Fibroblast of skin of left quadriceps (primary cell): ENCODE measurements at regions not wholly inside any gene's neighbourhood (a gene's known extent, or its start where the extent isn't known, plus 50 kb on each side); places are given as distances from the start of the nearest gene placed in this dataset.
A peak's percentile ranks its signal among the peaks of the same experiment; 100 is the strongest.
"Not testable (repeated sequence)": the region's sequence is repeated elsewhere in the genome, so short reads cannot be mapped to it uniquely, and the experiment has no call there.

Experiments
- DNase-seq, 2 experiments: peaks; one replicate each; pipeline ENCODE4 v3.0.0-alpha.2; 2013; ENCODE audit warnings: low read depth in 2 of 2

DNA sequence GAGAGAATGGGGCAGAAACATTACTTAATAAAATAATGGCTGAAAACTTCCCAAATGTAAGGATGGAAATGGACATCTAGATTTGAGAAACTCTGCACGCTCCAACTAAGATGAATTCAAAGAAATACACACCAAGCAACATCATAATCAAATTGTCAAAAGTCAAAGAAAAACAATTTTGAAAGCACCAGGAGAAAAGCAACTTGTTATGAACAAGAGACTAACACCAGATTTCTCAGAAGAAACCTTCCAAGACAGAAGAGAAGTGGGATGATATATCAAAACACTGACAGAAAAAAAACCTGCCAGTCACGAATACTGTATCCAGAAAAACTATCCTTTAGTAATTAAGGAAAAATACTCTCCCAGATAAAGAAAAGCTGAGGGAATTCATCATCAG, 208.6 kb upstream of the SAMSN1 start:
- no peak for DNase-seq

DNA sequence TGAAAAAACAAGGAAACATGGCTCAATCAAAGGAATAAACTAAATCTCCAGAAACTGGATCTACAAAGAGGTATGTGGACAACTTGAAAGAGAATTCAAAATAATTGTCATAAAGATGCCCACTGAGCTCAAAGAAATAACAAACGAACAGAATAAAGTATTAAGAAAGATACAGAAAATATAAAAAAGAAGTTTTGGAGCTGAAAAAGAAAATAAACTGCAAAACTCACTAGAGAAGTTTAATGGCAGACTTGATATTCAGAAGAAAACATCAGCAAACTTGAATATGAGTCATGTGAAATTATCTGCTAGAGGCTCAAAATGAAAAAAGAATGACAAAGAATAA, 208.1 kb upstream of the SAMSN1 start:
- DNase-seq = no peak

DNA sequence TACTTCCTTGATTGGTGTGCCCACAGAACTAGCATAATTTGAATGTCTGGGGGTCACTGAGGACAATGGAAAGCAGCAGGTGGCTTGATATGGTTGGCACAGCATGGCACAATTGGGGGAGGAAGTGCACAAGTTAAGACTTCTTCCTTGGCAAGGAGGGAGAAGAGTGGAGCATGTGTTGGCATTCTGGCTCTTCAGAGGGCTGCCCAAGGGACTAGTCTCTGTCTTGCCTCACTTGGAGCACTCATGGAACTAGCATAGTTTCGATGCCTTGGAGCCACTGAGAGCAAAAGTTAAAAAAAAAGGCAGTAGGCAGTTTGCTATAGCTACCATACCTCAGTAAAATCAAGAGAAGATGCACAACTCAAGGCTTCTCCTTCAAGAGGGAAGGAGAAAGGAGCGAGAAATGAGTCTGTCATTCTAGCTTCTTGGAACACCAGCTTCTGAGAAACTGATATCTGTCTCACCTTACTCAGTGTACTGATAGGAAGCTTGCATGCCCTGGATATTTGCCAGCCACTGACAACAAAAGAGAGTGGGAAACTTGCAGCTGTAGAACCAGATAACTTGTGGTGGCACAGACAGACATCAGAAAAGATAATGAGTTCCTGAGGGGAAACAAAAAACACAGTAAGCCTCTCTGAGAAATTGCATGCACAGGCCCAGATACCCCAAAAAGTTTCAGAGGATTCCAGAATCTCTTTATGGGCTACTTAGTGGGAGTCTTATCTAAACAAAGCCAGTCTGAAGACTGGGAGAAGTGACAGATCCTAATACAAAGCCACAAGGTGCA, 207.5 kb upstream of the SAMSN1 start:
- no peak for DNase-seq

DNA sequence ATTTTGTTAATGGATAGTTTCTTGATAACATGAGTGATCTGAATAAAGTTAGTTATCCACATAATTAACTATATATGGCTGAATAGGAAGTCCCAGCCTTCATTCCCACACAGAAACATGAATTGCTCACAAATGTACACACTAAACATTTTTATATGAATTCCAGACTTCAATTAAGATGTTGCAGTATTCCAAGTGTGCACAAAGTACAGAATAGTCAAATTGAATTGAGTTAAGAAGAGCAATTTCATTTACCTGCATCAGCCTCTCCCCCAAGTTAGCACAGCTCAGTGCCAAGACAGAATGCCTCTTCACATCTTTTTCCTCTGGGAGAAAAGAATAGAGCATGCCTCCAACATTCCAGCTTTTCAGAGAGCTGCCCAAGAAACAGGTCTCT, 207.0 kb upstream of the SAMSN1 start:
- DNase-seq = no peak

DNA sequence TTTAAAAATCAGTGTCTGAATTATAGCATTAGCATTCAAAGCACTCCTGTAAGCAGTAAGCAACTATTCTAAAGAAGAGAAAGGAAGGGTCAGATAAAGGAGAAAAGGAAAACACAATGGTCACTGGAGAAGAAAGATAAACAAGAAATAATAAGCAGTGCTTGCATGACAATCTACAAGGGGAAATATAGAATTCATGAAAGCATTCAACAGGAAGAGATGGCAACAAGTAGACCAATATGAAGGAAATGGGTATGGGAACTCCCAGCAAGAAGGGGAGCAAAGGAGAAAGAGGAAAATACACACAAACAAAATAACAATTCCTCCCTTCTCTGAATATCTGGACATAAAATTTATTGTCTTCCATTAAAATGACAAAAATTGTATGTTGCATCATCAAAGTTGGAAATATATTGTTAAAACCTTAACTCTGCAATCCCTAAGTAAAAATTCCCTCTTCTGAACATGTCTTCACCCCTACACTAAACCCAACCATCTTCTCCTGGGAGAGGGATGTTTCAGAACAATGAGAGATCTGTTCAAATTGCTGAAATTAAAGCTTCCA, 206.3 kb upstream of the SAMSN1 start:
- no peak for DNase-seq

DNA sequence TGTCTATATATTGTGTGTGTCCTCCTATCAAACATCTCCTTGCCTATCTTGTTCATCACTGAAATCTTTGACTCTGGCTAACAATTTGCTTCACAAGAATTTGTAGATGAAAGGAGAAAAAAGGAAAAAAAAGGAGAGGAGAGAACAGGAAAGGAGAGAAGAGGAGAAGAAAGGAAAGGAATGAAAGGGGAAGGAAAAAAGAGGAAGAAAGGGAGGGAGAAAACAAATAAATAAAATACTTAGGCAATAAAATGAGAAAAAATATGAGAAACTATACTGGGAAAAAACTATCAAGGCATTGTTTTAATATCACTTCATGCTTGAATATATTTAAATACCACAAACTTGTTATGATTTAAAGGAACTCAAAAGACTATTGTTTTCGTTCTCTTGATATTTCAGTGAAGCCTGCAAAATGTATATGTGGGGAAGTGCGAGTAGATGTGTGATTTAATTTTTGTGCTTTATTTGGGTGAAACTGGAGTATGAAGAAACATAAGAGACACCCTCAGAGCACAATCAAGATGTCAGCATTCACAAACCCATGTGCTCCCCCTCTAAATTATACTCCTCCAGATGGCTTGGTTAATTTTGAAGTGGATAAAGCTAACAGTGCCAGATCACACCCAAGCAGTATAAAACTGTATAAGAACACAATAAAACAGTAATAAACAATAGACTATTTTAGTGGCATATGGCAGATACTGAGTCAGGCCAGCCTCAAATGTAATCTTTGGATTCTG, 205.7 kb upstream of the SAMSN1 start:
- no peak for DNase-seq

DNA sequence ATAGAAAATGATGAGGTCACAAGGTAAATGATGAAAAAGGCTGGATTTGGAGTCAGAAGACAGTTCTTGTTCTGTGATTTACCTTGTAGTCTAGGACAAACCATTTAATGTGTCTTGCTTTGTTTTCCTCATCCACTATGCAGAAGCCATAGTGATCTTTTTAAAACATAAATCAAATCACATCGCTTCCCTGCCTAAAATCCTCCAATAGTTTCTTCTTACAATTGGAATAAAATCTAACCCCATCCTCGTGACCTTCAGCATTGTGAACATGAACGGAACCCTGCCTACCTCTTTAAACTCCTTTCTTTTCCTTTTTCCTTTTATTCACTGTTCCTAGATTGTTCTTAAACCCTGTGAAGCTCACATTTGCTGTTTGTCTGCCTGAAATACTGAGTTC, 204.9 kb upstream of the SAMSN1 start:
- DNase-seq = no peak

DNA sequence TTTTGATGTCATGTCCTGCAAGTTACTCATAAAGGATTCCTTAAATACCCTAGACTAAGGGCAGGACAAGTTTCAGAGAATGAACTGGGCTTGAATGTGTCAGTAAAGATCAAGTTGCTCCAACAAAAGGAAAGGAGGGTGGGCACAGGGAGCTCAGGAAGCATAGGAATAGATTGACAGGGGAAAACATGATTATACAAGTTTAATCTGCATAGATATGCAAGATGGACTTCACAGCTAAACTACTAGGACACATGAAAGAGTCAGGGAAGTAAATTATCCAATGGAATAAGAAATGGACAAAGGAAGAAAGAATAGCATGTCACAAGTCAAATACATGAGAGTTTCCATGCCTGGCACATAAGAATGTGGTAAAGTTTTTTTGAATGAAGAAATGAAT, 203.9 kb upstream of the SAMSN1 start:
- DNase-seq = no peak

DNA sequence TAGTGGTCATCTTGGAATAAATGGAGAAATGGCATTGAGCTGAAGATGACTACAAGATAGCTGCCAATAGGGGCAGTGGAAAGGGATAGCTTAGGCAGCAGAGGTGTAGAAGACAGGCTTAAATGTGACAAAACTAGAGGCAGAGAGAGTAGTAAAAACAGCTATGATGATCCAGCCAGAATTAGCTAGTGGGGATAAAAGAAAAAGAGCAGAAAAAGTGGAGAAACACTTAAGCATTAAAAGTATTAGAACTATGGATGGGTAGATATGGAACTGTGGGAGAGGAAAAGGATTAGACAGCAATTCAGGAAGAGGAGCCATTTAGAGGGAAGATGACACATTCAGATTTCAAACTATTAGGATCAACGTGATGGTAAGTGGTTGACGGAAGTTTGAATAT, 202.5 kb upstream of the SAMSN1 start:
- no peak for DNase-seq

DNA sequence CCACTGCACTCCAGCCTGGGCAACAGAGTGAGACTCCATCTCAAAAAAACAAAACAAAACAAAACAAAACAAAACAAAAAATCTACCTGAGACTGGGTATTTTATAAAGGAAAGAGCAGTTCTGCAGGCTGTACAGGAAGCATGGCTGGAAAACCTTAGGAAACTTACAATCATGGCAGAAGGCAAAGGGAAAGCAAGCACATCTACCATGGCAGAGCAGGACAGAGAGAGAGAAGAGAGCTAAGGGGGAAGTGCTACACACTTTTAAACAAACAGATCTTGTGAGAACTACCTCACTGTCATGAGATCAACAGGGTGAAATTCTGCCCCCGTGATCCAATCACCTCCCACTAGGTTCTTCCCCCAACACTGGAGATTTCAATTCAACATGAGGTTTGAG, 198.3 kb upstream of the SAMSN1 start:
- no peak for DNase-seq

DNA sequence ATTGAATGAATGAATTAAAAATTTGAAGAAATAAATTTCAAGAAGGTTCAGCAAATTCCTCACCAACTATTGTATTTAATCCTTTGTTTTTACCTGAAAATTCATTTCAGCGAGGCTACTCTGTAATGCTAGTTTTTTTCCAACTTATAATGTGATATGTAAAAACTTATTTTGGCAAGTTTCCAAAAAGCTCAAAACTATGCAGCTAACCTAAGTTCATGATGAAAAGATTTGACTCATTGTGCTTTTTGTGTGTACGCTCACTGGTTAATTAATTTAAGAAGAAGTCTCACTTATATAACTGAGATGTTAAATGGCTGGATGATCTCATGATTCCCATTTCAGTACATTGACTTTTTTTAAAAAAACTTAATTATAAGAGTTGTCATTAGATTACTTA, 196.0 kb upstream of the SAMSN1 start:
- no peak for DNase-seq

DNA sequence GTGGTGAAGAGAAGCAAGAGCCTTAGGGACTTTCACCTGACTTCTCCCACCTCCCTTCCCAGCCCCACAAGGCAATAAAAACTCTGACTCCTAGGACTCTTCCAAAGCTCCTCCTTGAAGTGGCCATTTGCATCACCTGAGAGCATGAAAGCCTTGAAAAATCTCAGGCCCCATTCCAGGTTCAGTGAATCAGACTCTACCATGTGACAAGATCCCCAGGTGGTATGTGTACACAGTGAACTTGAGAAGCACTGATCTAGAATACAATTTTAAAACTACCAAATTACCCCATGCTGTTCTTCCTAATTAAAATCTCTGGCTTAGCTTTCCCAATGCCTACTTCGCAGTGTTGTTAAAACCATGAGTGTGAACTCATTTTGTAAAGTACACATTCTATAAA, 195.1 kb upstream of the SAMSN1 start:
- DNase-seq = no peak

DNA sequence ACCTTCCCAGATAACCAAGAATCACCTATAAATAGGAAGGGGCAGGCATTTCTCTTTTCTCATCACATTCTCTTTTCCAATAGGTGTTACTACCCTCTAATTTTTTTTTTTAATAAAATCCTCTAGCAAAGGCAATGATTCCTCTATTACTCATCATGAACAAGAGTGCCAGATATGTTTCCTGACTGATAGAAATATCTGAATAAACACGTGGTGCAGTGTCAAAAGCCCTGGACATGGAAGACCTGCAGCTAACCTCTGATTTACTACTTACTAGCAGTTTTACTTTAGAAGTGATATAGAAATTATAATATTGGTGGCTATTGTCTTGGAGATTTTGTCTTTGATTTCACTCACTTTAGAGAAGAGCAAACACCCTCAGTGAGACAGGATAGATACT, 194.6 kb upstream of the SAMSN1 start:
- no peak for DNase-seq

DNA sequence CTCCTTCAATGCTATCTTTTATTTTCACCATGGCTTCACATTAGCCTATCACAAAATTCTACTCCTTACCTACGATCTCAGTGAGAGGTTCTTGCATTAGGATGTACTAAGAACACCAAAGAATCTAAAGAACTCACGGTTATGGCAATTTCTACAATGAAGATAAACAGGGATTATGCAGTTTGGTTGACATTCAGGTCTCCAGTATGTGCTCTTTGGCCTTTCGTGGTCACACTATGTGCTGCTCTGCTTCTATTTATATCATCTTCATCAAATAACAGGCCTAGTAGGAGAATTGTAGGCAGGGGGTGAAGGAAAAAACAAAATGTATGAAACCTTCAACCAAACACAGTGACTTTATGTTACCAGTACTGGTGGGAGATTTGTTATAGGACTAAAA, 194.0 kb upstream of the SAMSN1 start:
- DNase-seq = no peak

DNA sequence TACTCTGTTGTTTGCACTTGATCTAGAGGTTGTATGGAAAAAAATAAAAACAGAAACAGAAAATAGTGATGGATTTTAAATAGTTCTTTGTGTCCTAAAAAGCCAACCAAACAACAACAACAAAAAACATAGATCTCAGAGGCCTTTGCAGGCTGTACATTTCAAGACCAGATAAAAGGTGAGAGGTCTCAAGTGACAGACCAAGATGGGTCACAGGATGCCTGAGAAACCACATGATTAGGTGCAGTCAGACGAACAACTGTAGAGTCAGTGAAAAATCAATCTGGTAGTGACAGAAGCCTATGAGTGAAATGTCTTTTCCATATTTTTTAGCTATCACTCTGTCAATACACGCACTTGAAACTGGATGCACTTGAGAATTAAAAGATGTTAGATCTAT, 193.5 kb upstream of the SAMSN1 start:
- no peak for DNase-seq

DNA sequence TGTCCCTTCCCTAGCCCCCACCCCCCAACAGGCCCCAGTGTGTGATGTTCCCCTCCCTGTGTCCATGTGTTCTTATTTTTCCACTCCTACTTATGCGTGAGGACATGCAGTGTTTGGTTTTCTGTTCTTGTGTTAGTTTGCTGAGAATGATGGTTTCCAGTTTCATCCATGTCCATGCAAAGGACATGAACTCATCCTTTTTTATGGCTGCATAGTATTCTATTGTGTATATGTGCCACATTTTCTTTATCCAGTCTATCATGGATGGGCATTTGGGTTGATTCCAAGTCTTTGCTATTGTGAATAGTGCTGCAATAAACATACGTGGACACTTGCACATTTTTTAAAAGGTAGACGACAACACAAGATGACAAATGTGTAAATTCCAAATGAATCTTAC, 192.5 kb upstream of the SAMSN1 start:
- DNase-seq = not testable (repeated sequence)

DNA sequence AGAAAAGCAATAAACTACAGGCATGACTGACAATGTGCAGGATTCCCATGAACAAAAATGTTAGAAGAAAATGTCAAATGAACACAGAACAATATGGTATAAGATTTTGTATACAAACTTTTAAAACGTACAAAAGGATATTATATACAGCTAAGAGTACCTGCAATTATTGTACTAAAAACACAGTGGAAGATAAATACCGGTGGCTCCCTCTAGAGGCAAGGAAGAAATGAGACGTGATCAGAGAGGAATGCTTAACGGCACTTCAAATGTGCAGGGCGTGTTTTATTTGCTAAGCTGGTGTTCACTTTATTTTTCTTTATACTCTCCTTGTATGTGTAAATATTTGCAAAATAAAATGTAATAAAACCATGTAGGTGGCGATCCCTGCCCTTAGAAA, 191.8 kb upstream of the SAMSN1 start:
- DNase-seq = peak; percentile 0 to 1

DNA sequence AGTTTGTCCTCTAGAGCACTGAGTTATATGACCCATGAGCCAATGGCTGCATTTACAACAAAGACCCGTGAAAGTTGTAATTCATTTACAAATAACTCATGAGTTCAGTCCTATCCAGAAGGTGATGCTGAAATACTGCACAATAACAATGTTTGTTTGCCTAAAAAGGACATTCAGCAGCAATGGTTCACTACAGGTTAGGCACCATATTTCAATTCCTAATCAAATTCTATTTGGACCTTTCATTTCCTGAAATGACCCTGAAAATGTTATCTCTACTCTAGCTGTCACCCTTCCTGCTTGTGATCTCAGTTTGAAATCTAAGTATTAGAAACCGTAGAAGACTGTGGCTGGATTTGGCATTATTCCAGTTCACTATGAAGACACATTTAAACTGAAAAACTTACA, 191.2 kb upstream of the SAMSN1 start:
- DNase-seq = no peak

DNA sequence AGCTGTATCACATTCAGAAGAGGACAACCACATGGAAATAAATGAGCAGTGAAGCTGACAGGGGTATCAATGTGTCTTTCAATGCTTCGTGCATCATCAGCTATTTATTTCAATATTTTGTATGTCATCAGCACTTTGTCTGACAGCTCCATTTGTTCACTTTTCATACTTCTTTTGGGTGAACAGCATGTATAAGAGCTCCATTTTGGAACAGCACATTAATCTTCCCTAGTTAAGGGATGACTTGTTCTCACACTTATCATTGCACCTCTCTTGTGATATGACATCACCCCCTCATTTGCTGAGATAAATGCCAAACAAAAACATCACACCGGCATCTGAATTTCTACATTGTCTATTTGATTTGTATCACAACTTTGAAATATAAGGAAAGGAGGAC, 190.6 kb upstream of the SAMSN1 start:
- DNase-seq = no peak

DNA sequence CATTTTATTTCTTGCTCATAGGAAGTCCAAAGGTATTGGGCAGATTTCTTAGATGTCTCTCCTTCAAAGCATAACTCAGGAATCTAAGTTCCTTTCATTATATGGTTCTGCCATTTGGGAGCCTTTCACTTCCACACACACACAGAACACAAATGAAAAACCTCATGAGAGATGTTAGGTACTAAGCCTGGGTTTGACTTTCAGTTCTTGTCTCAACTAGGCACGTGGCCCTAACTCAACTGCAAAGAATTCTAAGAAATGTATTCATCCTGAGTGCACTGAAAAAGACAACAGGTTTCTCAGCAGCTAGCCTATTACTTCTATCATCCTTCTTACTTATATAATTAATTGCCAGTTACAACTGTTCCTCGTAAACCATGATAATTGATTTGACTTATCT, 190.0 kb upstream of the SAMSN1 start:
- DNase-seq = no peak

DNA sequence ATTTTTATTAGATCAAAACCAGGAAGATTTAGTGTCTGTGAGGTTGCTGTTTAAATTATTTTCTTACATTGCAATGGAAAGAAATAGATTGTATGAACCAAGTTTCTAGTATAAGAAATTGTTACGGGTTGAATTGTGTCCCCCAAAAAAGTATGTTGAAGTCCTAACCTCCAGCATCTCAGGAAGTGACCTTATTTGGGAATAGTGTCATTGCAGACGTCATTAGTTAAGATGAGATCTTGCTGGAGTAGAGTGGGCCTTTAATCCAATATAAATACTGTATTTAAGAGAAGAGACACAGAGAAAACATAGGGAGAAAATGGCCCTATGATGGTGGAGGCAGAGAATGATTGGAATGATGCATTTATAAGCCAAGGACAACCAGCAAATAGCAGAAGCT, 188.7 kb upstream of the SAMSN1 start:
- no peak for DNase-seq

DNA sequence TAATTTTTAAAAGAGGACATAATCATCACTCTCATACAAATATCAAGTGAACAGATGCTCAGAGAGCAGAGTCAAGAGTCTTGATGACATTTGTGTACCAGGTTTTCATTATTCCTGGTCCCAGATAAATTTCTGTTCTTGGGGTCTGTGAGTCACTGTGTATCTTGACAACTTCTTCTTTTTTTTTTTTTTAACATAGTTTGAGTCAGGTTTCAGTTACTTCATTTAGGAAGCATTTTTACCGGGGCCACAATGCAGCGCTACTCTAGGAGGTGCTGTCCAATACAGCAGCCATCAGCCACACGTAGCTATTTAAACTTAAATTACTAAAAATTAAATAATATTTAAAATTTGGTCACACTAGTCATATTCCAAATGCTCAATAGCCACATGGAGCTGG, 188.1 kb upstream of the SAMSN1 start:
- DNase-seq = no peak

DNA sequence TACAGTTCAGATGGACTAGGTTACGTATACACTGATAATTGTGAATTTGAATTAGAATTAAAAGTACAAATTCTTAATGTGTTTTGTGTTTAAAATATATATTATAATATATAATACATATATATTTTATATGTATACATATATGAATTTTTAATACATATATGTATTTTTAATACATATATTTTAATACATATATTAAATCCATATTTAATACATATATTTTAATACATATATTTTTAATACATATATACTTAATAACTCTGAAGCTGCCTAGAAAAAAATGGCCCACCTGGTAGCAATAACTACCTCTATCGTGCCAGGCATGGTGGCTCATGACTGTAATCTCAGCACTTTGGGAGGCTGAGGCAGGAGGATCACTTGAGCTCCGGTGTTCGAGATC, 179.1 kb upstream of the SAMSN1 start:
- no peak for DNase-seq
